GM18868 (cell line): ENCODE measurements at regions not wholly inside any gene's neighbourhood (a gene's known extent, or its start where the extent isn't known, plus 50 kb on each side); places are given as distances from the start of the nearest gene placed in this dataset.
A peak's percentile ranks its signal among the peaks of the same experiment; 100 is the strongest.
"Not testable (repeated sequence)": the region's sequence is repeated elsewhere in the genome, so short reads cannot be mapped to it uniquely, and the experiment has no call there.

ENCODE experiments used
- ATAC-seq: cut with Tn5 transposase; IDR thresholded peaks from one replicate; pipeline ENCODE4 v1.9.1; 2021; ENCODE audit warnings: mild to moderate bottlenecking, moderate library complexity; ENCODE audit not compliant: unreplicated experiment

GRCh38 chr3:82423268-82424030, 662.0 kb upstream of the GBE1 start:
- ATAC-seq = no peak

- peak; percentile 50 for ATAC-seq
These were observed 655.4 kb upstream of the GBE1 start for GRCh38 chr3:82416830-82417229.

GRCh38 chr3:82416349-82416748, 654.9 kb upstream of the GBE1 start:
- no peak for ATAC-seq

GRCh38 chr3:82413171-82413570, 651.7 kb upstream of the GBE1 start:
- ATAC-seq = no peak

GRCh38 chr3:82410366-82410765, 648.9 kb upstream of the GBE1 start:
- ATAC-seq = no peak

GRCh38 chr3:82409842-82410241, 648.4 kb upstream of the GBE1 start:
- ATAC-seq = no peak

GRCh38 chr3:82392203-82392775, 630.8 kb upstream of the GBE1 start:
- no peak for ATAC-seq

- ATAC-seq = no peak
These were observed 629.4 kb upstream of the GBE1 start for GRCh38 chr3:82390868-82391267.

GRCh38 chr3:82386647-82387046, 625.2 kb upstream of the GBE1 start:
- ATAC-seq = no peak

GRCh38 chr3:82384181-82384580, 622.7 kb upstream of the GBE1 start:
- no peak for ATAC-seq

GRCh38 chr3:82382831-82383230, 621.4 kb upstream of the GBE1 start:
- no peak for ATAC-seq

GRCh38 chr3:82378392-82378791, 616.9 kb upstream of the GBE1 start:
- no peak for ATAC-seq

- no peak for ATAC-seq
These were observed 615.4 kb upstream of the GBE1 start for GRCh38 chr3:82376883-82377282.

GRCh38 chr3:82373833-82374232, 612.4 kb upstream of the GBE1 start:
- ATAC-seq = not testable (repeated sequence)

GRCh38 chr3:82364827-82365226, 603.4 kb upstream of the GBE1 start:
- no peak for ATAC-seq

GRCh38 chr3:82363131-82363530, 601.7 kb upstream of the GBE1 start:
- ATAC-seq = no peak

GRCh38 chr3:82355228-82355627, 593.8 kb upstream of the GBE1 start:
- ATAC-seq = no peak

- ATAC-seq = no peak
These were observed 592.8 kb upstream of the GBE1 start for GRCh38 chr3:82354228-82354627.

- ATAC-seq = no peak
These were observed 592.1 kb upstream of the GBE1 start for GRCh38 chr3:82353306-82354171.

GRCh38 chr3:82347585-82347984, 586.1 kb upstream of the GBE1 start:
- no peak for ATAC-seq

GRCh38 chr3:82342521-82342920, 581.1 kb upstream of the GBE1 start:
- ATAC-seq = no peak

GRCh38 chr3:82329300-82329699, 567.9 kb upstream of the GBE1 start:
- peak; percentile 71 for ATAC-seq
